ENCODE measurements at regions not wholly inside any gene's neighbourhood (a gene's known extent, or its start where the extent isn't known, plus 50 kb on each side); places are given as distances from the start of the nearest gene placed in this dataset.
A peak's percentile ranks its signal among the peaks of the same experiment; 100 is the strongest.

- TF ChIP-seq, protein P1, sequence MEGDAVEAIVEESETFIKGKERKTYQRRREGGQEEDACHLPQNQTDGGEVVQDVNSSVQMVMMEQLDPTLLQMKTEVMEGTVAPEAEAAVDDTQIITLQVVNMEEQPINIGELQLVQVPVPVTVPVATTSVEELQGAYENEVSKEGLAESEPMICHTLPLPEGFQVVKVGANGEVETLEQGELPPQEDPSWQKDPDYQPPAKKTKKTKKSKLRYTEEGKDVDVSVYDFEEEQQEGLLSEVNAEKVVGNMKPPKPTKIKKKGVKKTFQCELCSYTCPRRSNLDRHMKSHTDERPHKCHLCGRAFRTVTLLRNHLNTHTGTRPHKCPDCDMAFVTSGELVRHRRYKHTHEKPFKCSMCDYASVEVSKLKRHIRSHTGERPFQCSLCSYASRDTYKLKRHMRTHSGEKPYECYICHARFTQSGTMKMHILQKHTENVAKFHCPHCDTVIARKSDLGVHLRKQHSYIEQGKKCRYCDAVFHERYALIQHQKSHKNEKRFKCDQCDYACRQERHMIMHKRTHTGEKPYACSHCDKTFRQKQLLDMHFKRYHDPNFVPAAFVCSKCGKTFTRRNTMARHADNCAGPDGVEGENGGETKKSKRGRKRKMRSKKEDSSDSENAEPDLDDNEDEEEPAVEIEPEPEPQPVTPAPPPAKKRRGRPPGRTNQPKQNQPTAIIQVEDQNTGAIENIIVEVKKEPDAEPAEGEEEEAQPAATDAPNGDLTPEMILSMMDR (IDR thresholded peaks at IDR 0.05), result no peak
- no peak for ATAC-seq (ENCODE audit: low FRiP score)
- no peak for DNase-seq (ENCODE audit: low spot score)
Observed at GRCh38 chr6:140940251-140940925, 1192.3 kb upstream of the GJE1 start.

GRCh38 chr6:140932909-140933308 is 1199.8 kb upstream of the GJE1 start:
- ATAC-seq (ENCODE audit: low FRiP score) (no peak), DNase-seq (ENCODE audit: low spot score) (no peak)
- TF ChIP-seq, protein P1 (IDR thresholded peaks at IDR 0.05), result no peak

DNA sequence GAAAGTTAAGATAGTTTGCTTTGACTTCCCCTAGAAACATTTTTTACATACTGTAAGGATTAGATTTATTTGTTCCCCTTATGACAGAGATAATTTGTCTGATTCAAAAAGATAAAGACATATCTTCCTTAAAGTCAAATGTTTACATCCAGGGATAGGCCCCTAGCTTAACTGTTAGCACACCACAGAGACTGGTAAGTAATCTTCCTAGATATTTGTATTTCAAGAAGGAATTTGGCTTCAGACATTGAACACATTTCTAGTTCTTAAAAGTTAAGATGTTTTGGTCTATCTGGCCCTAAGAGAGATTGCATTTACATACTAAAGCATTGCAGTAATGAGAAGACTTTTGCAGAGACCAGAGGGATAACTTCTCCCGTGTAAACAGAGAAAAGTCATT is 1201.1 kb upstream of the GJE1 start:
- TF ChIP-seq, protein P1 (IDR thresholded peaks at IDR 0.05), result no peak
- ATAC-seq (ENCODE audit: low FRiP score) (no peak), DNase-seq (ENCODE audit: low spot score) (no peak)

DNA sequence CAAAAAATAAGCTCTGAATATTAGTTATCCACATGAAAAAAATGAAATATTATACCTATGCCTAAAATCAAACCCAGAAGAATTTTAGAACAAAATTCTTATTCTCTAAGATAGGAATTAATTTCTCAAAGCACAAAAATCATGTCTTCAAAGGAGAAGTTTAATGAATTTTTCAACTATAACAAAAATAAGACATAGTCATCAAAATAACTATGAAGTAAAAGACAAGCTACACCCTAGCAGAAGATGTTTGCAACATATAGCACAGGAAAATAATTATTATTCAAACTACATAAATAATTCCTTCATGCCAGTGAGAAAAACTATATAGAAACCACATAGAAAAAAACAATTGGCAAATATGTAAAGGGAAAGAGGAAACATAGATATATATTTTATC is 1203.6 kb upstream of the GJE1 start:
- no peak for DNase-seq (ENCODE audit: low spot score)
- TF ChIP-seq, protein P1 (IDR thresholded peaks at IDR 0.05), result no peak
- ATAC-seq (ENCODE audit: low FRiP score), result no peak

- ATAC-seq (ENCODE audit: low FRiP score), result no peak
- TF ChIP-seq, protein P1 (IDR thresholded peaks at IDR 0.05), result no peak
Observed at GRCh38 chr6:140923048-140923447, 1209.7 kb upstream of the GJE1 start.

DNA sequence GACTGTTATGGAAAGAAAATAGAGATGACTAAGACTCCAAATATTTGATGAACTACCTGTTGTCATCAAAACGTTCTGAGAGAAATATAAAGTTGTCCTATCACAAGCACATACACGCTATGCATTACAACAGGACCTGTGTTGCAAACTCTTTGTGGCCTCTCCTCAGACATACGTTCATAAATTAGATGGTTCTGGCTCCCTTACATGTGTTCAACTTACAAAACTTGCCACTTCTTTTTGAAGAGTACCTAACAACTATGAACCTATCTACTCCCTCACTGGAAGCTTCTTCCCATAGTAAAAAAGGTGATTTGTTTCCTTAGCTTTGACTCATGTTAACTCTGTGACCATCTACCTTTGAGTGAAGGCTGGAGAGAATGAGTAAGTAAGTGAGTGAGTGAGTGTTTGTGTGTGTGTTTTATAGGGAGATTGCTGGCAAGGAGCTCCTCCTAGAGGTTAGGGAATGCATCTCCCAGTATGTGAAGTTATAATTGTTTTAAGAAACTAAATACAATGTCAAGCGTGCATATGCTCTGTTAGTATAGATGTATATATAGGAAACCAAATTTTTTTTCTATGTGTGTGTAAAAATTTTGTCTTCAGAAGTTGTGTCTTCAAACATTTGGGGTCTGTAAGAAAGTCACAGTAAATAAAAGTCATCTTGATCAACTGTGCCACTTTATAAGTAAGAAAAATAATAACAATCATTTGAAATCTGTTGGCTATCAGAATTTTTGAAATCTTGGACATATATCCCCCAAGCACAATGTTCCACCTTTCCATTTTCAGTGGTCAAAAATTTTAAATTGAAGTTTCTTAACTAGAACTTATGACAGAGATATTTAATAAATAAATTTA is 1211.1 kb upstream of the GJE1 start:
- ATAC-seq (ENCODE audit: low FRiP score) (no peak), DNase-seq (ENCODE audit: low spot score) (no peak)
- TF ChIP-seq, protein P1 (IDR thresholded peaks at IDR 0.05), result peak in 1 of 3 donors; percentile 6

More at GRCh38 chr6:140923048-140923447, 1209.7 kb upstream of the GJE1 start:
- DNase-seq (ENCODE audit: low spot score), result no peak
